ENCODE measurements at regions not wholly inside any gene's neighbourhood (a gene's known extent, or its start where the extent isn't known, plus 50 kb on each side); places are given as distances from the start of the nearest gene placed in this dataset.

GRCh38 chr6:112725541-112726085, 378.5 kb downstream of the RFPL4B start:
- dilution Hi-C loops (cut with MboI; ENCODE audit: extremely low pct_ligation_motif_present, low sequenced_read_pairs) (no loop called here), intact Hi-C loops (cut with micrococcal nuclease) (no loop called here)
- H3K9ac ChIP-seq (replicated peaks; ENCODE audit: extremely low read depth, insufficient read depth, low read length) = no peak overlapping the region
- TF ChIP-seq MYC (IDR thresholded peaks at IDR 0.05; ENCODE audit: low read depth, low read length) (no peak), POLR2A (IDR thresholded peaks at IDR 0.05; ENCODE audit: low read depth, low read length) (no peak), JUN (IDR thresholded peaks at IDR 0.05; ENCODE audit: borderline replicate concordance, insufficient read depth, insufficient read length, low read depth) (no peak), POLR2AphosphoS5 (IDR thresholded peaks at IDR 0.05; ENCODE audit: insufficient read depth, low read depth, low read length) (no peak), GATA2 (IDR thresholded peaks at IDR 0.05; ENCODE audit: insufficient read depth, insufficient read length, low read depth, low read length) (no peak), FOS (IDR thresholded peaks at IDR 0.05; ENCODE audit: borderline replicate concordance, insufficient read depth, low read length) (no peak), EZH2 (IDR thresholded peaks at IDR 0.05; ENCODE audit: borderline replicate concordance, low read depth, low read length, severe bottlenecking) (no peak)
- TF ChIP-seq, protein P1, sequence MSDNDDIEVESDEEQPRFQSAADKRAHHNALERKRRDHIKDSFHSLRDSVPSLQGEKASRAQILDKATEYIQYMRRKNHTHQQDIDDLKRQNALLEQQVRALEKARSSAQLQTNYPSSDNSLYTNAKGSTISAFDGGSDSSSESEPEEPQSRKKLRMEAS (IDR thresholded peaks at IDR 0.05; ENCODE audit: insufficient read depth, insufficient read length) = no peak
- TF ChIP-seq, protein P2, sequence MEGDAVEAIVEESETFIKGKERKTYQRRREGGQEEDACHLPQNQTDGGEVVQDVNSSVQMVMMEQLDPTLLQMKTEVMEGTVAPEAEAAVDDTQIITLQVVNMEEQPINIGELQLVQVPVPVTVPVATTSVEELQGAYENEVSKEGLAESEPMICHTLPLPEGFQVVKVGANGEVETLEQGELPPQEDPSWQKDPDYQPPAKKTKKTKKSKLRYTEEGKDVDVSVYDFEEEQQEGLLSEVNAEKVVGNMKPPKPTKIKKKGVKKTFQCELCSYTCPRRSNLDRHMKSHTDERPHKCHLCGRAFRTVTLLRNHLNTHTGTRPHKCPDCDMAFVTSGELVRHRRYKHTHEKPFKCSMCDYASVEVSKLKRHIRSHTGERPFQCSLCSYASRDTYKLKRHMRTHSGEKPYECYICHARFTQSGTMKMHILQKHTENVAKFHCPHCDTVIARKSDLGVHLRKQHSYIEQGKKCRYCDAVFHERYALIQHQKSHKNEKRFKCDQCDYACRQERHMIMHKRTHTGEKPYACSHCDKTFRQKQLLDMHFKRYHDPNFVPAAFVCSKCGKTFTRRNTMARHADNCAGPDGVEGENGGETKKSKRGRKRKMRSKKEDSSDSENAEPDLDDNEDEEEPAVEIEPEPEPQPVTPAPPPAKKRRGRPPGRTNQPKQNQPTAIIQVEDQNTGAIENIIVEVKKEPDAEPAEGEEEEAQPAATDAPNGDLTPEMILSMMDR (IDR thresholded peaks at IDR 0.05; ENCODE audit: extremely low read depth in 1 of 2, insufficient read depth in 1 of 2, low read depth in 1 of 2, low read length in 2 of 2) = no peak
- H3K9me1 ChIP-seq (replicated peaks; ENCODE audit: control insufficient read depth, extremely low read depth, insufficient read depth, low read length) = no peaks in the 10 kb centered on the region
- H3K36me3 ChIP-seq (ENCODE audit: control insufficient read depth in 2 of 2, extremely low read depth in 1 of 2, insufficient read depth in 2 of 2, low read length in 2 of 2) = no peaks in the 10 kb centered on the region
- no peaks in the 10 kb centered on the region for H3K4me1 ChIP-seq (ENCODE audit: control insufficient read depth, extremely low read depth, insufficient read depth, low read length)
- CTCF ChIA-PET = no interaction called here
- no peak for DNase-seq (ENCODE audit: low read depth, low spot score)
- H4K20me1 ChIP-seq (replicated peaks; ENCODE audit: control insufficient read depth, extremely low read depth, insufficient read depth, low read length) = no peaks in the 10 kb centered on the region
- POLR2A ChIA-PET = no interaction called here
- no peak overlapping the region for H3K27ac ChIP-seq (ENCODE audit: insufficient read depth, low read depth, low read length)
- no TSS peak for BruUV-seq (replicated peaks)
- H3K9me3 ChIP-seq (replicated peaks; ENCODE audit: control insufficient read depth, insufficient read depth, low read length) = no peaks in the 10 kb centered on the region
- no peak overlapping the region for H3K4me2 ChIP-seq (ENCODE audit: insufficient read depth, low read length)
- no peaks in the 10 kb centered on the region for H3K79me2 ChIP-seq (ENCODE audit: control insufficient read depth, insufficient read depth, low read length)
- no peak overlapping the region for H3K4me3 ChIP-seq (replicated peaks in 1 of 3; ENCODE audit: insufficient read depth in 1 of 3, low read depth in 1 of 3, low read length in 3 of 3)
- H2AFZ ChIP-seq (ENCODE audit: low read depth, low read length) = no peak overlapping the region
- no peaks in the 10 kb centered on the region for H3K27me3 ChIP-seq (ENCODE audit: control insufficient read depth in 2 of 2, insufficient read depth in 2 of 2, low read length in 2 of 2)
- no peak for FAIRE-seq

All from endothelial cell of umbilical vein (primary cell).